ENCODE measurements at regions not wholly inside any gene's neighbourhood (a gene's known extent, or its start where the extent isn't known, plus 50 kb on each side); places are given as distances from the start of the nearest gene placed in this dataset.

GRCh38 chr2:74749432-74749831 lies 84.5 kb upstream of the HK2 start:
- DNase-seq (ENCODE audit: low spot score in 2 of 2) = no peak
- no peak overlapping the region for H3K4me3 ChIP-seq
- H3K4me1 ChIP-seq = no peaks in the 10 kb centered on the region
- no peak overlapping the region for H3K27ac ChIP-seq
- H3K9me3 ChIP-seq = no peaks in the 10 kb centered on the region
- H3K36me3 ChIP-seq = no peaks in the 10 kb centered on the region
- intact Hi-C loops (cut with DNase I; ENCODE audit: low total_unique reads) = no loop called here
- no peak for TF ChIP-seq CTCF (IDR thresholded peaks at IDR 0.05)
- TF ChIP-seq POLR2AphosphoS5 (IDR thresholded peaks at IDR 0.05) = no peak
- no peak for TF ChIP-seq POLR2A (IDR thresholded peaks at IDR 0.05)
- no peaks in the 10 kb centered on the region for H3K27me3 ChIP-seq

- Histone ChIP-seq H3K9me3 (peaks cover 8 to 12% of the 10 kb centered on the region in 2 donors), H3K4me1 (no peaks in the 10 kb centered on the region), H3K27me3 (no peaks in the 10 kb centered on the region), H3K27ac (no peak overlapping the region), H3K4me3 (no peak overlapping the region), H3K36me3 (no peaks in the 10 kb centered on the region)
- TF ChIP-seq POLR2AphosphoS5 (IDR thresholded peaks at IDR 0.05) (no peak), CTCF (IDR thresholded peaks at IDR 0.05) (no peak), POLR2A (IDR thresholded peaks at IDR 0.05) (no peak)
- DNase-seq (ENCODE audit: low spot score in 2 of 2) = no peak
- intact Hi-C loops (cut with DNase I; ENCODE audit: low total_unique reads) = no loop called here
Measured at GRCh38 chr2:74751981-74752851, 81.7 kb upstream of the HK2 start.

- Histone ChIP-seq H3K9me3 (peaks cover 8 to 12% of the 10 kb centered on the region in 2 donors), H3K4me3 (no peak overlapping the region), H3K36me3 (no peaks in the 10 kb centered on the region), H3K4me1 (no peaks in the 10 kb centered on the region), H3K27me3 (no peaks in the 10 kb centered on the region), H3K27ac (no peak overlapping the region)
- intact Hi-C loops (cut with DNase I; ENCODE audit: low total_unique reads) = no loop called here
- TF ChIP-seq POLR2A (IDR thresholded peaks at IDR 0.05) = no peak
- no peak for TF ChIP-seq CTCF (IDR thresholded peaks at IDR 0.05)
- TF ChIP-seq POLR2AphosphoS5 (IDR thresholded peaks at IDR 0.05) = no peak
- DNase-seq (ENCODE audit: low spot score in 2 of 2) = no peak
Measured at GRCh38 chr2:74755386-74755785, 78.5 kb upstream of the HK2 start.

GRCh38 chr2:74756356-74756890 lies 77.5 kb upstream of the HK2 start:
- H3K4me1 ChIP-seq = no peaks in the 10 kb centered on the region
- intact Hi-C loops (cut with DNase I; ENCODE audit: low total_unique reads) = no loop called here
- H3K4me3 ChIP-seq = no peak overlapping the region
- peaks cover 8 to 12% of the 10 kb centered on the region in 2 donors for H3K9me3 ChIP-seq
- TF ChIP-seq POLR2A (IDR thresholded peaks at IDR 0.05) = no peak
- no peaks in the 10 kb centered on the region for H3K36me3 ChIP-seq
- no peaks in the 10 kb centered on the region for H3K27me3 ChIP-seq
- no peak for DNase-seq (ENCODE audit: low spot score in 2 of 2)
- no peak overlapping the region for H3K27ac ChIP-seq

- no peak overlapping the region for H3K4me3 ChIP-seq
- H3K36me3 ChIP-seq = no peaks in the 10 kb centered on the region
- no peak overlapping the region for H3K27ac ChIP-seq
- peaks cover 8 to 12% of the 10 kb centered on the region in 2 donors for H3K9me3 ChIP-seq
- TF ChIP-seq POLR2A (IDR thresholded peaks at IDR 0.05) (no peak), CTCF (IDR thresholded peaks at IDR 0.05) (no peak)
- no peaks in the 10 kb centered on the region for H3K4me1 ChIP-seq
- no peaks in the 10 kb centered on the region for H3K27me3 ChIP-seq
- intact Hi-C loops (cut with DNase I; ENCODE audit: low total_unique reads) = no loop called here
- DNase-seq (ENCODE audit: low spot score in 2 of 2) = no peak
Measured at GRCh38 chr2:74759986-74760385, 73.9 kb upstream of the HK2 start.

Data from breast epithelium (tissue), 4 donors.